ENCODE measurements at regions not wholly inside any gene's neighbourhood (a gene's known extent, or its start where the extent isn't known, plus 50 kb on each side); places are given as distances from the start of the nearest gene placed in this dataset.

- Histone ChIP-seq H3K4me3 (replicated peaks in 1 of 3; ENCODE audit: insufficient read depth in 1 of 3, low read depth in 1 of 3, low read length in 3 of 3) (no peak overlapping the region), H3K27me3 (ENCODE audit: control insufficient read depth in 2 of 2, insufficient read depth in 2 of 2, low read length in 2 of 2) (no peaks in the 10 kb centered on the region), H3K9me1 (replicated peaks; ENCODE audit: control insufficient read depth, extremely low read depth, insufficient read depth, low read length) (no peaks in the 10 kb centered on the region), H4K20me1 (replicated peaks; ENCODE audit: control insufficient read depth, extremely low read depth, insufficient read depth, low read length) (no peaks in the 10 kb centered on the region), H3K9me3 (replicated peaks; ENCODE audit: control insufficient read depth, insufficient read depth, low read length) (no peaks in the 10 kb centered on the region), H3K79me2 (ENCODE audit: control insufficient read depth, insufficient read depth, low read length) (no peaks in the 10 kb centered on the region), H3K9ac (replicated peaks; ENCODE audit: extremely low read depth, insufficient read depth, low read length) (no peak overlapping the region), H3K4me1 (ENCODE audit: control insufficient read depth, extremely low read depth, insufficient read depth, low read length) (peaks cover 2% of the 10 kb centered on the region), H3K4me2 (ENCODE audit: insufficient read depth, low read length) (no peak overlapping the region), H3K27ac (ENCODE audit: insufficient read depth, low read depth, low read length) (no peak overlapping the region), H3K36me3 (ENCODE audit: control insufficient read depth in 2 of 2, extremely low read depth in 1 of 2, insufficient read depth in 2 of 2, low read length in 2 of 2) (no peaks in the 10 kb centered on the region), H2AFZ (ENCODE audit: low read depth, low read length) (no peak overlapping the region)
- FAIRE-seq (no peak), DNase-seq (ENCODE audit: low read depth, low spot score) (no peak)
- dilution Hi-C loops (cut with MboI; ENCODE audit: extremely low pct_ligation_motif_present, low sequenced_read_pairs) (no loop called here), intact Hi-C loops (cut with micrococcal nuclease) (no loop called here)
- no peak for TF ChIP-seq POLR2A (IDR thresholded peaks at IDR 0.05; ENCODE audit: low read depth, low read length)
- no peak for TF ChIP-seq GATA2 (IDR thresholded peaks at IDR 0.05; ENCODE audit: insufficient read depth, insufficient read length, low read depth, low read length)
- no peak for TF ChIP-seq MAX (IDR thresholded peaks at IDR 0.05; ENCODE audit: insufficient read depth, insufficient read length)
- no peak for TF ChIP-seq EZH2 (IDR thresholded peaks at IDR 0.05; ENCODE audit: borderline replicate concordance, low read depth, low read length, severe bottlenecking)
- TF ChIP-seq MYC (IDR thresholded peaks at IDR 0.05; ENCODE audit: low read depth, low read length): no peak
- no peak for TF ChIP-seq JUN (IDR thresholded peaks at IDR 0.05; ENCODE audit: borderline replicate concordance, insufficient read depth, insufficient read length, low read depth)
- BruUV-seq (replicated peaks): no TSS peak
- POLR2A ChIA-PET: no interaction called here
- CTCF ChIA-PET: no interaction called here
Measured at GRCh38 chr9:108188976-108189375, 666.8 kb downstream of the ACTL7B start.

GRCh38 chr9:108188482-108188881, 667.3 kb downstream of the ACTL7B start:
- FAIRE-seq: no peak
- no peaks in the 10 kb centered on the region for H3K9me1 ChIP-seq (replicated peaks; ENCODE audit: control insufficient read depth, extremely low read depth, insufficient read depth, low read length)
- H3K9me3 ChIP-seq (replicated peaks; ENCODE audit: control insufficient read depth, insufficient read depth, low read length): no peaks in the 10 kb centered on the region
- no peaks in the 10 kb centered on the region for H4K20me1 ChIP-seq (replicated peaks; ENCODE audit: control insufficient read depth, extremely low read depth, insufficient read depth, low read length)
- H3K9ac ChIP-seq (replicated peaks; ENCODE audit: extremely low read depth, insufficient read depth, low read length): no peak overlapping the region
- H3K27ac ChIP-seq (ENCODE audit: insufficient read depth, low read depth, low read length): no peak overlapping the region
- no peaks in the 10 kb centered on the region for H3K27me3 ChIP-seq (ENCODE audit: control insufficient read depth in 2 of 2, insufficient read depth in 2 of 2, low read length in 2 of 2)
- H3K4me1 ChIP-seq (ENCODE audit: control insufficient read depth, extremely low read depth, insufficient read depth, low read length): peaks cover 2% of the 10 kb centered on the region
- BruUV-seq (replicated peaks): no TSS peak
- no peak for TF ChIP-seq FOS (IDR thresholded peaks at IDR 0.05; ENCODE audit: borderline replicate concordance, insufficient read depth, low read length)
- no peak for TF ChIP-seq POLR2A (IDR thresholded peaks at IDR 0.05; ENCODE audit: low read depth, low read length)
- TF ChIP-seq MAX (IDR thresholded peaks at IDR 0.05; ENCODE audit: insufficient read depth, insufficient read length): no peak
- TF ChIP-seq MYC (IDR thresholded peaks at IDR 0.05; ENCODE audit: low read depth, low read length): no peak
- no peak for TF ChIP-seq POLR2AphosphoS5 (IDR thresholded peaks at IDR 0.05; ENCODE audit: insufficient read depth, low read depth, low read length)
- H3K4me3 ChIP-seq (replicated peaks in 1 of 3; ENCODE audit: insufficient read depth in 1 of 3, low read depth in 1 of 3, low read length in 3 of 3): no peak overlapping the region
- H2AFZ ChIP-seq (ENCODE audit: low read depth, low read length): no peak overlapping the region
- no peak overlapping the region for H3K4me2 ChIP-seq (ENCODE audit: insufficient read depth, low read length)
- ChIA-PET CTCF (interaction anchor here (1.3 to 2.0 kb wide), 2 partner anchors 13 to 16 kb away, joined by 3 to 6 read pairs; no protein-coding TSS in a partner anchor), POLR2A (no interaction called here)
- intact Hi-C loops (cut with micrococcal nuclease) (no loop called here), dilution Hi-C loops (cut with MboI; ENCODE audit: extremely low pct_ligation_motif_present, low sequenced_read_pairs) (no loop called here)
- no peaks in the 10 kb centered on the region for H3K79me2 ChIP-seq (ENCODE audit: control insufficient read depth, insufficient read depth, low read length)
- H3K36me3 ChIP-seq (ENCODE audit: control insufficient read depth in 2 of 2, extremely low read depth in 1 of 2, insufficient read depth in 2 of 2, low read length in 2 of 2): no peaks in the 10 kb centered on the region
- no peak for DNase-seq (ENCODE audit: low read depth, low spot score)

All from endothelial cell of umbilical vein (primary cell).